ENCODE measurements at regions not wholly inside any gene's neighbourhood (a gene's known extent, or its start where the extent isn't known, plus 50 kb on each side); places are given as distances from the start of the nearest gene placed in this dataset.

DNA sequence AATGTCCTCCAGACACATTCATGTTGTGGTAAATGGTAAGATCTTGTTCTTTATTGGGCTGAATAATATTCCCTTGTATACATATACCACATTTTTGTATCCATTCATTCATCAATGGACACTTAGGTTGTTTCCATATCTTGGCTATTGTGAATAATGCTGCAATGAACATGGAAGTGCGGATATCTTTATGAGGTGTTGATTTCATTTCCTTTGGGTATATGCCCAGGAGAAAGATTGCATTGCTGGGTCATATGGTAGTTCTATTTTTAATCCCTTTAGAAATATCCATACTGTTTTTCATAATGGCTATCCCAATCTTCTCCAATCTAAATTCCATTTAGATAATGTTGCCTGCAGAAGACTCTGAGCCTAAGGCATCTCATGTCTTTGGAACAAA lies 78.0 kb upstream of the TNC start:
- TF ChIP-seq, protein P1, sequence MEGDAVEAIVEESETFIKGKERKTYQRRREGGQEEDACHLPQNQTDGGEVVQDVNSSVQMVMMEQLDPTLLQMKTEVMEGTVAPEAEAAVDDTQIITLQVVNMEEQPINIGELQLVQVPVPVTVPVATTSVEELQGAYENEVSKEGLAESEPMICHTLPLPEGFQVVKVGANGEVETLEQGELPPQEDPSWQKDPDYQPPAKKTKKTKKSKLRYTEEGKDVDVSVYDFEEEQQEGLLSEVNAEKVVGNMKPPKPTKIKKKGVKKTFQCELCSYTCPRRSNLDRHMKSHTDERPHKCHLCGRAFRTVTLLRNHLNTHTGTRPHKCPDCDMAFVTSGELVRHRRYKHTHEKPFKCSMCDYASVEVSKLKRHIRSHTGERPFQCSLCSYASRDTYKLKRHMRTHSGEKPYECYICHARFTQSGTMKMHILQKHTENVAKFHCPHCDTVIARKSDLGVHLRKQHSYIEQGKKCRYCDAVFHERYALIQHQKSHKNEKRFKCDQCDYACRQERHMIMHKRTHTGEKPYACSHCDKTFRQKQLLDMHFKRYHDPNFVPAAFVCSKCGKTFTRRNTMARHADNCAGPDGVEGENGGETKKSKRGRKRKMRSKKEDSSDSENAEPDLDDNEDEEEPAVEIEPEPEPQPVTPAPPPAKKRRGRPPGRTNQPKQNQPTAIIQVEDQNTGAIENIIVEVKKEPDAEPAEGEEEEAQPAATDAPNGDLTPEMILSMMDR (IDR thresholded peaks at IDR 0.05; ENCODE audit: low read depth, low read length, missing input control): no peak
- no peak for TF ChIP-seq TAF1 (conservative IDR thresholded peaks at IDR 0.05)
- TF ChIP-seq, protein P2, sequence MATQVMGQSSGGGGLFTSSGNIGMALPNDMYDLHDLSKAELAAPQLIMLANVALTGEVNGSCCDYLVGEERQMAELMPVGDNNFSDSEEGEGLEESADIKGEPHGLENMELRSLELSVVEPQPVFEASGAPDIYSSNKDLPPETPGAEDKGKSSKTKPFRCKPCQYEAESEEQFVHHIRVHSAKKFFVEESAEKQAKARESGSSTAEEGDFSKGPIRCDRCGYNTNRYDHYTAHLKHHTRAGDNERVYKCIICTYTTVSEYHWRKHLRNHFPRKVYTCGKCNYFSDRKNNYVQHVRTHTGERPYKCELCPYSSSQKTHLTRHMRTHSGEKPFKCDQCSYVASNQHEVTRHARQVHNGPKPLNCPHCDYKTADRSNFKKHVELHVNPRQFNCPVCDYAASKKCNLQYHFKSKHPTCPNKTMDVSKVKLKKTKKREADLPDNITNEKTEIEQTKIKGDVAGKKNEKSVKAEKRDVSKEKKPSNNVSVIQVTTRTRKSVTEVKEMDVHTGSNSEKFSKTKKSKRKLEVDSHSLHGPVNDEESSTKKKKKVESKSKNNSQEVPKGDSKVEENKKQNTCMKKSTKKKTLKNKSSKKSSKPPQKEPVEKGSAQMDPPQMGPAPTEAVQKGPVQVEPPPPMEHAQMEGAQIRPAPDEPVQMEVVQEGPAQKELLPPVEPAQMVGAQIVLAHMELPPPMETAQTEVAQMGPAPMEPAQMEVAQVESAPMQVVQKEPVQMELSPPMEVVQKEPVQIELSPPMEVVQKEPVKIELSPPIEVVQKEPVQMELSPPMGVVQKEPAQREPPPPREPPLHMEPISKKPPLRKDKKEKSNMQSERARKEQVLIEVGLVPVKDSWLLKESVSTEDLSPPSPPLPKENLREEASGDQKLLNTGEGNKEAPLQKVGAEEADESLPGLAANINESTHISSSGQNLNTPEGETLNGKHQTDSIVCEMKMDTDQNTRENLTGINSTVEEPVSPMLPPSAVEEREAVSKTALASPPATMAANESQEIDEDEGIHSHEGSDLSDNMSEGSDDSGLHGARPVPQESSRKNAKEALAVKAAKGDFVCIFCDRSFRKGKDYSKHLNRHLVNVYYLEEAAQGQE (IDR thresholded peaks at IDR 0.05): no peak
- TF ChIP-seq JUND (IDR thresholded peaks at IDR 0.05): no peak
- TF ChIP-seq RAD21 (IDR thresholded peaks at IDR 0.05): no peak

Measured in liver (tissue), 3 donors.